Natural killer cell (primary cell): ENCODE measurements at regions not wholly inside any gene's neighbourhood (a gene's known extent, or its start where the extent isn't known, plus 50 kb on each side); places are given as distances from the start of the nearest gene placed in this dataset.

ENCODE experiments used
- ATAC-seq, 3 donors: fragments of 150-1000 bp in 2 of 3; fragments of 200-7000 bp in 1 of 3; cut with Tn5 transposase; 1 replicate in 1 of 3; 2 replicates in 2 of 3; pipeline ENCODE4 v1.10.0; 2021; ENCODE audit warnings: mild to moderate bottlenecking in 2 of 3, moderate library complexity in 2 of 3
- DNase-seq, 2 donors: peaks; one replicate each; pipeline versions ENCODE4 v3.0.0 to v3.0.0-alpha.2; 2013 to 2021; ENCODE audit warnings: mixed read lengths in 1 of 2
- H3K27ac ChIP-seq: one replicate; pipeline ENCODE4 v1.5.1; 2013; ENCODE audit warnings: mild to moderate bottlenecking, low read length
- H3K27me3 ChIP-seq: one replicate; pipeline ENCODE4 v1.6.1; 2013; ENCODE audit warnings: low read length; ENCODE audit not compliant: control insufficient read depth, insufficient read depth
- H3K36me3 ChIP-seq: one replicate; pipeline ENCODE4 v1.6.1; 2013; ENCODE audit warnings: low read length; ENCODE audit not compliant: control insufficient read depth, insufficient read depth
- H3K4me1 ChIP-seq: one replicate; pipeline ENCODE4 v1.6.1; 2013; ENCODE audit warnings: low read length; ENCODE audit not compliant: control insufficient read depth, insufficient read depth
- H3K4me3 ChIP-seq: one replicate; pipeline ENCODE4 v1.5.1; 2013; ENCODE audit warnings: low read length
- H3K9me3 ChIP-seq: one replicate; pipeline ENCODE4 v1.6.1; 2013; ENCODE audit warnings: low read length; ENCODE audit not compliant: control insufficient read depth, insufficient read depth
- H3K27ac Mint-ChIP-seq, 2 donors: one replicate each; pipeline ENCODE4 v1.8.0; 2022; ENCODE audit warnings: mild to moderate bottlenecking in 2 of 2, mixed read lengths in 2 of 2, moderate library complexity in 1 of 2
- H3K27me3 Mint-ChIP-seq, 2 donors: one replicate each; pipeline ENCODE4 v1.8.0; 2022; ENCODE audit warnings: low read depth in 2 of 2, mixed read lengths in 2 of 2
- H3K36me3 Mint-ChIP-seq: one replicate; pipeline ENCODE4 v1.8.0; 2022; ENCODE audit warnings: mixed read lengths
- H3K4me1 Mint-ChIP-seq, 2 donors: one replicate each; pipeline ENCODE4 v1.8.0; 2022; ENCODE audit warnings: mixed read lengths in 2 of 2
- H3K4me3 Mint-ChIP-seq: one replicate; pipeline ENCODE4 v1.8.0; 2022; ENCODE audit warnings: mild to moderate bottlenecking, moderate library complexity, mixed read lengths
- H3K9me3 Mint-ChIP-seq, 2 donors: one replicate each; pipeline ENCODE4 v1.8.0; 2022; ENCODE audit warnings: mixed read lengths in 2 of 2
- WGBS: methylation state at CpG from one replicate; pipeline ENCODE4 v1.1.7; 2013; ENCODE audit warnings: missing lambda C conversion rate; ENCODE audit not compliant: insufficient coverage; 5-methylcytosine and 5-hydroxymethylcytosine counted together
- intact Hi-C: fragments of 100-400 bp; cut with micrococcal nuclease; formaldehyde crosslinking; loops from one replicate; pipeline ENCODE4 v1.14.2; 2022
- TF ChIP-seq, protein P1 (sequence below): fragments of 200-600 bp; IDR thresholded peaks from one replicate; pipeline ENCODE4 v1.8.0; 2022; ENCODE audit warnings: antibody characterized with exemption

DNA sequence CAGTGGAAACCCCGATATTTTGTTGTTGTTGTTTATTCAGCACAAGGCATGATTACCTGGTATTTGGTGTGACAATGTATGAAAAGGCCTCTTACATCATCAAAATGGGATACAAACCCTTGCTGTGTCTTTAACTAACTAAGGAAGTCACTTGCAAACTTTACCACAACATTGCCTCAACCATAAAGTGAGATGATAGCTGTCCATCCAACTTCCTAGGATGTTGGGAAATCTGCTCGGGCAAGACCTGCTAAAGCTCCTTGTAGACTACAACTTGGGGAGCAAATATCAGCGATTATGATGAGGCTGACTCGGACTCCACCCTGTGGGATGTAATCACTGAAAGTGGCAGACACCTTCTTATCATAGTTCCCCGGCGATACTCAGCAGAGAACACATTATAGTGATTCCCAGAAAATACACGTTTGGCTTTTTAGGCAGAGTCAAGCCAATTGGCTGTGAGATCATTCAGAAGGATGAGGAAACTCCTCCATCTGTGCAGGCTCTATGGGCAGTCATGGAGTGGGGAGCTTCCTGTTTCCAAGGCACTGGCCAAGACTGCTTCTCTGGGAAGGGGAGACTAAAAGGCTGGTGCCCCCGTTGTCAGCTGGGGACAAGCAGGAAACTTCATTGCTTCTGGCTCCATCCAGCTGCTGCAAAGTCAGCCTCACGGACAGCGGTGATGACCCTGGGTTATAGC is 289.0 kb downstream of the RNF144A start:
- Histone ChIP-seq H3K27me3 (no peaks in the 10 kb centered on the region), H3K36me3 (no peaks in the 10 kb centered on the region), H3K9me3 (no peaks in the 10 kb centered on the region), H3K4me1 (no peaks in the 10 kb centered on the region), H3K27ac (no peak overlapping the region), H3K4me3 (no peak overlapping the region)
- Mint-ChIP-seq H3K4me3 (no peak overlapping the region), H3K27me3 (no peaks in the 10 kb centered on the region), H3K4me1 (no peaks in the 10 kb centered on the region), H3K9me3 (no peaks in the 10 kb centered on the region), H3K36me3 (no peaks in the 10 kb centered on the region), H3K27ac (no peak overlapping the region)
- 91% methylated on average over 10 of the region's 10 CpGs for WGBS
- TF ChIP-seq, protein P1, sequence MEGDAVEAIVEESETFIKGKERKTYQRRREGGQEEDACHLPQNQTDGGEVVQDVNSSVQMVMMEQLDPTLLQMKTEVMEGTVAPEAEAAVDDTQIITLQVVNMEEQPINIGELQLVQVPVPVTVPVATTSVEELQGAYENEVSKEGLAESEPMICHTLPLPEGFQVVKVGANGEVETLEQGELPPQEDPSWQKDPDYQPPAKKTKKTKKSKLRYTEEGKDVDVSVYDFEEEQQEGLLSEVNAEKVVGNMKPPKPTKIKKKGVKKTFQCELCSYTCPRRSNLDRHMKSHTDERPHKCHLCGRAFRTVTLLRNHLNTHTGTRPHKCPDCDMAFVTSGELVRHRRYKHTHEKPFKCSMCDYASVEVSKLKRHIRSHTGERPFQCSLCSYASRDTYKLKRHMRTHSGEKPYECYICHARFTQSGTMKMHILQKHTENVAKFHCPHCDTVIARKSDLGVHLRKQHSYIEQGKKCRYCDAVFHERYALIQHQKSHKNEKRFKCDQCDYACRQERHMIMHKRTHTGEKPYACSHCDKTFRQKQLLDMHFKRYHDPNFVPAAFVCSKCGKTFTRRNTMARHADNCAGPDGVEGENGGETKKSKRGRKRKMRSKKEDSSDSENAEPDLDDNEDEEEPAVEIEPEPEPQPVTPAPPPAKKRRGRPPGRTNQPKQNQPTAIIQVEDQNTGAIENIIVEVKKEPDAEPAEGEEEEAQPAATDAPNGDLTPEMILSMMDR, result no peak
- ATAC-seq (no peak), DNase-seq (no peak)
- intact Hi-C loops, result no loop called here

GRCh38 chr2:7207631-7208030 is 290.4 kb downstream of the RNF144A start:
- no peaks in the 10 kb centered on the region for H3K4me1 Mint-ChIP-seq
- no peak overlapping the region for H3K27ac Mint-ChIP-seq
- no peak overlapping the region for H3K4me3 Mint-ChIP-seq
- no peaks in the 10 kb centered on the region for H3K36me3 Mint-ChIP-seq
- no peak overlapping the region for H3K4me3 ChIP-seq
- H3K4me1 ChIP-seq, result no peaks in the 10 kb centered on the region
- ATAC-seq, result no peak
- H3K27ac ChIP-seq, result no peak overlapping the region
- no peaks in the 10 kb centered on the region for H3K9me3 Mint-ChIP-seq
- no peaks in the 10 kb centered on the region for H3K27me3 Mint-ChIP-seq
- no peak for DNase-seq
- TF ChIP-seq, protein P1, result no peak
- H3K27me3 ChIP-seq, result no peaks in the 10 kb centered on the region
- WGBS, result 91% methylated on average over 7 of the region's 7 CpGs
- no peaks in the 10 kb centered on the region for H3K36me3 ChIP-seq
- no peaks in the 10 kb centered on the region for H3K9me3 ChIP-seq
- intact Hi-C loops, result no loop called here

- H3K4me3 ChIP-seq, result no peak overlapping the region
- ATAC-seq, result no peak
- no peaks in the 10 kb centered on the region for H3K9me3 ChIP-seq
- no peaks in the 10 kb centered on the region for H3K27me3 ChIP-seq
- H3K36me3 Mint-ChIP-seq, result no peaks in the 10 kb centered on the region
- H3K27ac ChIP-seq, result no peak overlapping the region
- H3K4me1 Mint-ChIP-seq, result no peaks in the 10 kb centered on the region
- H3K27me3 Mint-ChIP-seq, result peaks cover 0 to 3% of the 10 kb centered on the region in 2 donors
- intact Hi-C loops, result no loop called here
- TF ChIP-seq, protein P1, result no peak
- no peak overlapping the region for H3K4me3 Mint-ChIP-seq
- H3K9me3 Mint-ChIP-seq, result no peaks in the 10 kb centered on the region
- H3K27ac Mint-ChIP-seq, result no peak overlapping the region
- no peak for DNase-seq
- WGBS, result 80% methylated on average over 5 of the region's 5 CpGs
- H3K4me1 ChIP-seq, result no peaks in the 10 kb centered on the region
- H3K36me3 ChIP-seq, result no peaks in the 10 kb centered on the region
Observed at GRCh38 chr2:7209757-7210555, 292.7 kb downstream of the RNF144A start.
